Ammon's horn (tissue), 1 donor: ENCODE measurements at regions not wholly inside any gene's neighbourhood (a gene's known extent, or its start where the extent isn't known, plus 50 kb on each side); places are given as distances from the start of the nearest gene placed in this dataset.

Experiments
- DNase-seq: peaks from one replicate; pipeline ENCODE4 v3.0.0-alpha.2; 2016; ENCODE audit warnings: low spot score

GRCh38 chr3:82087958-82088357 is 326.5 kb upstream of the GBE1 start:
- DNase-seq = no peak

GRCh38 chr3:82085851-82086475 is 324.5 kb upstream of the GBE1 start:
- DNase-seq = no peak

- no peak for DNase-seq
Observed at GRCh38 chr3:82085356-82085755, 323.9 kb upstream of the GBE1 start.

GRCh38 chr3:82084824-82085223 is 323.4 kb upstream of the GBE1 start:
- DNase-seq = no peak

- DNase-seq = no peak
Observed at GRCh38 chr3:82082796-82083195, 321.4 kb upstream of the GBE1 start.

GRCh38 chr3:82081351-82081750 is 319.9 kb upstream of the GBE1 start:
- no peak for DNase-seq

- no peak for DNase-seq
Observed at GRCh38 chr3:82080792-82081191, 319.3 kb upstream of the GBE1 start.

GRCh38 chr3:82080261-82080660 is 318.8 kb upstream of the GBE1 start:
- no peak for DNase-seq

- no peak for DNase-seq
Observed at GRCh38 chr3:82079335-82079890, 318.0 kb upstream of the GBE1 start.

GRCh38 chr3:82078246-82078645 is 316.8 kb upstream of the GBE1 start:
- DNase-seq = no peak

- DNase-seq = no peak
Observed at GRCh38 chr3:82067420-82067819, 306.0 kb upstream of the GBE1 start.

GRCh38 chr3:82058809-82059208 is 297.4 kb upstream of the GBE1 start:
- DNase-seq = no peak

- no peak for DNase-seq
Observed at GRCh38 chr3:82055792-82056191, 294.3 kb upstream of the GBE1 start.

- DNase-seq = no peak
Observed at GRCh38 chr3:82054849-82055248, 293.4 kb upstream of the GBE1 start.

- DNase-seq = no peak
Observed at GRCh38 chr3:82053236-82053635, 291.8 kb upstream of the GBE1 start.

- DNase-seq = no peak
Observed at GRCh38 chr3:82050382-82050781, 288.9 kb upstream of the GBE1 start.

- DNase-seq = no peak
Observed at GRCh38 chr3:82048711-82049110, 287.3 kb upstream of the GBE1 start.

GRCh38 chr3:82044930-82045705 is 283.7 kb upstream of the GBE1 start:
- no peak for DNase-seq

GRCh38 chr3:82038556-82038955 is 277.1 kb upstream of the GBE1 start:
- no peak for DNase-seq

GRCh38 chr3:82033186-82033585 is 271.7 kb upstream of the GBE1 start:
- no peak for DNase-seq

GRCh38 chr3:82031596-82031995 is 270.2 kb upstream of the GBE1 start:
- no peak for DNase-seq

- DNase-seq = peak; percentile 32
Observed at GRCh38 chr3:82030916-82031315, 269.5 kb upstream of the GBE1 start.

- no peak for DNase-seq
Observed at GRCh38 chr3:82022836-82023235, 261.4 kb upstream of the GBE1 start.

- no peak for DNase-seq
Observed at GRCh38 chr3:82020282-82020681, 258.8 kb upstream of the GBE1 start.
